ENCODE measurements at regions not wholly inside any gene's neighbourhood (a gene's known extent, or its start where the extent isn't known, plus 50 kb on each side); places are given as distances from the start of the nearest gene placed in this dataset.

GRCh38 chr2:59112258-59112657 is 871.1 kb upstream of the FANCL start:
- TF ChIP-seq CTCF (IDR thresholded peaks at IDR 0.05; ENCODE audit: poor library complexity, severe bottlenecking) (no peak), POLR2AphosphoS5 (IDR thresholded peaks at IDR 0.05) (no peak)
